ENCODE measurements at regions not wholly inside any gene's neighbourhood (a gene's known extent, or its start where the extent isn't known, plus 50 kb on each side); places are given as distances from the start of the nearest gene placed in this dataset.

GRCh38 chr7:68411742-68412141, 1186.5 kb upstream of the AUTS2 start:
- H3K9me3 ChIP-seq (ENCODE audit: control insufficient read depth, low read length), result no peaks in the 10 kb centered on the region

GRCh38 chr7:68414631-68415425, 1183.4 kb upstream of the AUTS2 start:
- H3K79me2 ChIP-seq, result no peaks in the 10 kb centered on the region
- no peak overlapping the region for H2AFZ ChIP-seq
- peaks cover 3% of the 10 kb centered on the region for H3K27me3 ChIP-seq (ENCODE audit: control insufficient read depth, insufficient read depth, low read length)
- no peak overlapping the region for H3K9ac ChIP-seq
- H3K36me3 ChIP-seq (ENCODE audit: control insufficient read depth, insufficient read depth, low read length), result no peaks in the 10 kb centered on the region
- no peak overlapping the region for H3K27ac ChIP-seq
- TF ChIP-seq CTCF (IDR thresholded peaks at IDR 0.05), result no peak
- H3K9me3 ChIP-seq (ENCODE audit: control insufficient read depth, low read length), result no peaks in the 10 kb centered on the region
- no peak overlapping the region for H3K4me2 ChIP-seq (ENCODE audit: low read length)
- no peak overlapping the region for H3K4me3 ChIP-seq (ENCODE audit: low read depth, low read length)
- no peaks in the 10 kb centered on the region for H3K4me1 ChIP-seq

More at GRCh38 chr7:68411742-68412141, 1186.5 kb upstream of the AUTS2 start:
- Histone ChIP-seq H3K36me3 (ENCODE audit: control insufficient read depth, insufficient read depth, low read length) (no peaks in the 10 kb centered on the region), H3K9ac (no peak overlapping the region), H3K27me3 (ENCODE audit: control insufficient read depth, insufficient read depth, low read length) (peaks cover 3% of the 10 kb centered on the region), H3K79me2 (no peaks in the 10 kb centered on the region), H3K27ac (no peak overlapping the region), H3K4me1 (no peaks in the 10 kb centered on the region), H3K4me3 (ENCODE audit: low read depth, low read length) (no peak overlapping the region), H2AFZ (no peak overlapping the region), H3K4me2 (ENCODE audit: low read length) (no peak overlapping the region)
- no peak for TF ChIP-seq CTCF (IDR thresholded peaks at IDR 0.05)

GRCh38 chr7:68417002-68417401, 1181.3 kb upstream of the AUTS2 start:
- Histone ChIP-seq H2AFZ (no peak overlapping the region), H3K9ac (no peak overlapping the region), H3K4me1 (no peaks in the 10 kb centered on the region), H3K79me2 (no peaks in the 10 kb centered on the region), H3K9me3 (ENCODE audit: control insufficient read depth, low read length) (no peaks in the 10 kb centered on the region), H3K27ac (no peak overlapping the region), H3K36me3 (ENCODE audit: control insufficient read depth, insufficient read depth, low read length) (no peaks in the 10 kb centered on the region), H3K4me2 (ENCODE audit: low read length) (no peak overlapping the region), H3K4me3 (ENCODE audit: low read depth, low read length) (no peak overlapping the region), H3K27me3 (ENCODE audit: control insufficient read depth, insufficient read depth, low read length) (peaks cover 3% of the 10 kb centered on the region)
- TF ChIP-seq CTCF (IDR thresholded peaks at IDR 0.05), result no peak

- H3K36me3 ChIP-seq (ENCODE audit: control insufficient read depth, insufficient read depth, low read length), result no peaks in the 10 kb centered on the region
- no peaks in the 10 kb centered on the region for H3K4me1 ChIP-seq
- no peak overlapping the region for H3K4me3 ChIP-seq (ENCODE audit: low read depth, low read length)
- H3K4me2 ChIP-seq (ENCODE audit: low read length), result no peak overlapping the region
- peaks cover 3% of the 10 kb centered on the region for H3K27me3 ChIP-seq (ENCODE audit: control insufficient read depth, insufficient read depth, low read length)
- TF ChIP-seq CTCF (IDR thresholded peaks at IDR 0.05), result no peak
- no peaks in the 10 kb centered on the region for H3K79me2 ChIP-seq
- no peak overlapping the region for H3K27ac ChIP-seq
- no peak overlapping the region for H2AFZ ChIP-seq
- no peak overlapping the region for H3K9ac ChIP-seq
- no peaks in the 10 kb centered on the region for H3K9me3 ChIP-seq (ENCODE audit: control insufficient read depth, low read length)
Observed at GRCh38 chr7:68417659-68418058, 1180.6 kb upstream of the AUTS2 start.
